ENCODE measurements at regions not wholly inside any gene's neighbourhood (a gene's known extent, or its start where the extent isn't known, plus 50 kb on each side); places are given as distances from the start of the nearest gene placed in this dataset.

DNA sequence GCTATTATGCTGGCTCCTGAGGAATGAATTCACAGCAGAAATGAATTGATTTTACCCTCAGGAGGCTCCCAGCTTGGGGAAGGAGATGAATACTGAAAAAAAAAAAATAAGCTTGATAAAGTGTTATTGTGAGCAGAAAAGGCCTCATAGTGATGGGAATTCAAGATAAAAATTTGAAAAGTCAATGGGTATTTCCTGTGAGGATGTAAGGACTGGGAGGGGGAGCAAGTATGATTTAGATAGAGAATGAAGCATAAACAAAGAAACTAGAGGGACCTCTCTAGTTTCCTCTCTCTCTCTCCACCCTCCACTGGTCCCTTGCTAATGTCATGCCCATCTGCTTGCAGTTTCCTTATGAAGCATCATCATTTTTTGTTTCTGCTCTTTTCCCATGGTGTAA, 439.0 kb upstream of the PLXNA2 start:
- H3K9me3 ChIP-seq (ENCODE audit: insufficient read depth, low read depth), result no peaks in the 10 kb centered on the region
- no peaks in the 10 kb centered on the region for H3K36me3 ChIP-seq (ENCODE audit: low read depth)
- H3K4me1 ChIP-seq (replicated peaks; ENCODE audit: insufficient read depth), result no peaks in the 10 kb centered on the region
- no peak overlapping the region for H3K4me3 ChIP-seq
- H3K4me2 ChIP-seq, result no peak overlapping the region
- no peaks in the 10 kb centered on the region for H3K79me2 ChIP-seq (ENCODE audit: low read depth)
- no peak overlapping the region for H3K27ac ChIP-seq
- BruUV-seq (replicated peaks), result no TSS peak
- no peaks in the 10 kb centered on the region for H3K9me2 ChIP-seq (ENCODE audit: insufficient read depth)
- no peak for DNase-seq
- H2AFZ ChIP-seq, result no peak overlapping the region
- H4K20me1 ChIP-seq (ENCODE audit: insufficient read depth), result no peaks in the 10 kb centered on the region
- ChIA-PET CTCF (no interaction called here), POLR2A (ENCODE audit: unreplicated experiment) (no interaction called here)
- intact Hi-C loops (cut with micrococcal nuclease; ENCODE audit: unreplicated experiment), result no loop called here
- TF ChIP-seq, protein P1, sequence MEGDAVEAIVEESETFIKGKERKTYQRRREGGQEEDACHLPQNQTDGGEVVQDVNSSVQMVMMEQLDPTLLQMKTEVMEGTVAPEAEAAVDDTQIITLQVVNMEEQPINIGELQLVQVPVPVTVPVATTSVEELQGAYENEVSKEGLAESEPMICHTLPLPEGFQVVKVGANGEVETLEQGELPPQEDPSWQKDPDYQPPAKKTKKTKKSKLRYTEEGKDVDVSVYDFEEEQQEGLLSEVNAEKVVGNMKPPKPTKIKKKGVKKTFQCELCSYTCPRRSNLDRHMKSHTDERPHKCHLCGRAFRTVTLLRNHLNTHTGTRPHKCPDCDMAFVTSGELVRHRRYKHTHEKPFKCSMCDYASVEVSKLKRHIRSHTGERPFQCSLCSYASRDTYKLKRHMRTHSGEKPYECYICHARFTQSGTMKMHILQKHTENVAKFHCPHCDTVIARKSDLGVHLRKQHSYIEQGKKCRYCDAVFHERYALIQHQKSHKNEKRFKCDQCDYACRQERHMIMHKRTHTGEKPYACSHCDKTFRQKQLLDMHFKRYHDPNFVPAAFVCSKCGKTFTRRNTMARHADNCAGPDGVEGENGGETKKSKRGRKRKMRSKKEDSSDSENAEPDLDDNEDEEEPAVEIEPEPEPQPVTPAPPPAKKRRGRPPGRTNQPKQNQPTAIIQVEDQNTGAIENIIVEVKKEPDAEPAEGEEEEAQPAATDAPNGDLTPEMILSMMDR (conservative IDR thresholded peaks at IDR 0.05), result no peak
- TF ChIP-seq EZH2 (IDR thresholded peaks at IDR 0.05; ENCODE audit: low read depth), result no peak
- H3F3A ChIP-seq (ENCODE audit: insufficient read depth, low read depth), result no peaks in the 10 kb centered on the region
- peaks cover 21% of the 10 kb centered on the region for H3K27me3 ChIP-seq (ENCODE audit: insufficient read depth, low read depth)

DNA sequence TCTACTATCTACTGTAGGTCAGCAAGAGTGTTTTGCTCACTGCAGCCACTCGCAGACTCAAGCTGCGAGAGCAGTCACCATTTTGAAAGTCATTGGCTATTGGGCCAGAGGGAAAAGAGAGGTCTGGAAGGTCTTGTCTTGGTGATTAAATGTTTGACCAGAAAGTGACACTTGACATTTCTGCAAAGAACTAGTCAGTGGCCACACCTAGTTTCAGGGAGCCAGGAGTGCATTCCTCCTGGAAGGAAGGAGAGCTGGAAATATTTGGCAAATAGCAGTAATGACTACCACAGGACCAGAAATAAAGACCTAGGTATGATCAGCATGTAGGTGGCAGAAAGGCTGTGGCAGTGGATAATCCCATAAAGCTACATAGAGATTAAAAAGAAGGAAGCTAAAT, 440.0 kb upstream of the PLXNA2 start:
- Histone ChIP-seq H2AFZ (no peak overlapping the region), H3K4me3 (no peak overlapping the region), H3K4me1 (replicated peaks; ENCODE audit: insufficient read depth) (no peaks in the 10 kb centered on the region), H3F3A (ENCODE audit: insufficient read depth, low read depth) (no peaks in the 10 kb centered on the region), H3K36me3 (ENCODE audit: low read depth) (no peaks in the 10 kb centered on the region), H3K27me3 (ENCODE audit: insufficient read depth, low read depth) (peaks cover 13% of the 10 kb centered on the region; the same call in 1 of the 2 replicates), H3K9me2 (ENCODE audit: insufficient read depth) (no peaks in the 10 kb centered on the region), H3K4me2 (no peak overlapping the region), H3K79me2 (ENCODE audit: low read depth) (no peaks in the 10 kb centered on the region), H3K9me3 (ENCODE audit: insufficient read depth, low read depth) (no peaks in the 10 kb centered on the region), H4K20me1 (ENCODE audit: insufficient read depth) (no peaks in the 10 kb centered on the region), H3K27ac (no peak overlapping the region)
- no peak for DNase-seq
- ChIA-PET CTCF (no interaction called here), POLR2A (ENCODE audit: unreplicated experiment) (no interaction called here)
- TF ChIP-seq EZH2 (IDR thresholded peaks at IDR 0.05; ENCODE audit: low read depth), result no peak
- TF ChIP-seq, protein P1 (conservative IDR thresholded peaks at IDR 0.05), result no peak
- BruUV-seq (replicated peaks), result no TSS peak
- intact Hi-C loops (cut with micrococcal nuclease; ENCODE audit: unreplicated experiment), result no loop called here

DNA sequence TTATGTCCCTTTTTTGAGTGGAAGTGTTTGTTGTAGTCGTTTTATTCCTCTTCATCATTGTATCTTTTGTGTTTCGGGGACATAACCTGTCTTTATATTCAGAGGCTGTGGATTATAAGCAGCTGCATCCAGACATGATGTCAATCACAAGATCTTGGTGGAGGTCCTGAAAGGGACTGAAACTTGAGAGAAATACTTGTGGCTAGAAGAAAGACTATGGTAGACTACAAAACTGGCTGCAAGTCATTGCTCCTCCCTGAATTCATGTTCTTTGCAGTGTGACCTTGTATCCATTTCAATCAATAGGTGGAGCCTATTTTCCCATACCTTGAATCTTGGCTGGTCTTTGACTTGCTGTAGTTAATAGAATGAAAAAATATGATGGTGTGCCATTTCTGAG, 442.4 kb upstream of the PLXNA2 start:
- ChIA-PET POLR2A (ENCODE audit: unreplicated experiment) (no interaction called here), CTCF (no interaction called here)
- no TSS peak for BruUV-seq (replicated peaks)
- intact Hi-C loops (cut with micrococcal nuclease; ENCODE audit: unreplicated experiment), result no loop called here
- Histone ChIP-seq H3K27me3 (ENCODE audit: insufficient read depth, low read depth) (no peaks in the 10 kb centered on the region), H3K36me3 (ENCODE audit: low read depth) (no peaks in the 10 kb centered on the region), H3F3A (ENCODE audit: insufficient read depth, low read depth) (no peaks in the 10 kb centered on the region), H3K9me3 (ENCODE audit: insufficient read depth, low read depth) (no peaks in the 10 kb centered on the region), H3K4me1 (replicated peaks; ENCODE audit: insufficient read depth) (no peaks in the 10 kb centered on the region), H3K79me2 (ENCODE audit: low read depth) (no peaks in the 10 kb centered on the region), H3K4me2 (no peak overlapping the region), H3K9me2 (ENCODE audit: insufficient read depth) (no peaks in the 10 kb centered on the region), H3K27ac (no peak overlapping the region), H3K4me3 (no peak overlapping the region), H4K20me1 (ENCODE audit: insufficient read depth) (no peaks in the 10 kb centered on the region), H2AFZ (no peak overlapping the region)
- TF ChIP-seq EZH2 (IDR thresholded peaks at IDR 0.05; ENCODE audit: low read depth), result no peak
- TF ChIP-seq, protein P1 (conservative IDR thresholded peaks at IDR 0.05), result no peak
- no peak for DNase-seq

Data from PC-9 (cell line).